NCI-H1105 (cell line): ENCODE measurements at regions not wholly inside any gene's neighbourhood (a gene's known extent, or its start where the extent isn't known, plus 50 kb on each side); places are given as distances from the start of the nearest gene placed in this dataset.
"Not testable (repeated sequence)": the region's sequence is repeated elsewhere in the genome, so short reads cannot be mapped to it uniquely, and the experiment has no call there.

ENCODE experiments used
- DNase-seq: peaks from one replicate; lab custom pipeline; 2025; lab: John Stamatoyannopoulos, UW

DNA sequence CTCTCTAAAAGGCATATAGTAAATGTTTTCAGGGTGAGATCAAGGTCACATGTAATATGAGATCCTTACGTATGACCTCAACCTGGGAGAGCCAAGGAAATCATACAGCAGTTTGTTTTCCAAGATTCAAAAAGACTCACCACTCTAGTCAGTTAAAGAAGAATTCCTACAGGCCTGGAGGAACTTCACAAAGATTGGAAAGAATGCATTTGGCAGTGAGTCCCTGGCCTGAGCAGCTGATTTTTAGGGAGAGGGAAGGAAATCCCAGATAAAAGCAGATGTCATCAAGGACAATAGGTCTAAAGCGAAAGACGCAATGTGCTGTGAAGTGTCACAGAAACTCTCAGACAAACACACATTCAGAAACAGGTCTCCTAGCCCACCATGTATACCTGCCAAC lies 424.0 kb upstream of the ZNF462 start:
- no peak for DNase-seq

DNA sequence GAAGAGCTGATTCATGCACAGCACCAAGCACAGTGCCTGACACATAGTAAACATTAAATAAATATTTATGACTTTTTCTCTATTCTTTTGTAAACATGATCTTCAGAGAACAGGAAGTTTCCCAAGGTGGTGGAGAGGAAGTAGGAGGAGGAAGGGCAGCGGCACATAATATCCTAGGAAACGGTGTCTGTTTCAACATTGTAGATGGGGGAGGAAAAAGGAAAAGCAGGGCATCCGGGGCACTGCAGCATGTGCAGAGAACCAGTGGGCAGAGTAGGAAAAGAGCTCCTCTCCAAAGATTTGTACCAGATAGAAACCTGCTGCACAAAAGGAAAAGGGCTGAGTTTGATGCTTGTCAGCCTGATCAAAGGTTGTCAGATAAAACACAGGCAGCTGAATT lies 421.7 kb upstream of the ZNF462 start:
- DNase-seq: no peak

- no peak for DNase-seq
Measured at GRCh38 chr9:106443520-106443919, 419.4 kb upstream of the ZNF462 start.

DNA sequence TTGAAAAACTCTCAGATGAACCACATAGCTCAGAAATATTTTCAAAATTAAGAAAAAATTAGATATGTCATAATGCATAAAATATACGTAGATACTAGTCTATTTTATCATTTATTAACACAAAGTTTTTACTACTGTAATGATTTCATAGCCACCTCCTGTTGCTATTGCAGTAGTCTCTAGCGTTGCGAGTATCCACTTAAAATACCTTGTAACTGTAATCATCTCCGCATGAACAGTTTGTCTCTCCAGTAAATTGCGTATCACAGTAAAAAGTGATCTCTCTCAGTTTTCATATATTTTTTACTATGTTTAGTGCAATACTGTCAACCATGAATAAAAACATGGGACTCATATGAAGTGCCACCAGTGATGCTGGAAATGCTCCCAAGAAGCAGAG lies 417.9 kb upstream of the ZNF462 start:
- DNase-seq: no peak

GRCh38 chr9:106449336-106449927 lies 413.5 kb upstream of the ZNF462 start:
- no peak for DNase-seq

GRCh38 chr9:106450549-106450948 lies 412.4 kb upstream of the ZNF462 start:
- DNase-seq: no peak

DNA sequence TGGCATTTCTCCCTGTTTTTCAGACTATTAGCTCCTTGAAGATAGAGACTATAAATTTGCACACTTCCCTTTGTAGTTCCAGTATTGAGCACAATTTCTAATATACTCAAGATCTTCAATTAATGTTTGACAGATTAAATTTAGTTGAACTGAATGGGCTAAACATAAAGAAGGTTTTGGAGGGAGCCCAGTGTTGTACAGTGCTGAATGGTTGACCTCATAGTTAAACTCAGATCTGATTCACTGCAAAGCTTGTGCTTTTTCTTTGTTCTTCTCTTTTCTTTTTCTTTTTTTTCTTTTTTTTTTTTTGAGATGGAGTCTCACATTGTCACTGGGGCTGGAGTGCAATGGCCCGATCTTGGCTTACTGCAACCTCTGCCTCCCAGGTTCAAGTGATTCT lies 411.7 kb upstream of the ZNF462 start:
- DNase-seq: no peak

- no peak for DNase-seq
Measured at GRCh38 chr9:106456581-106456980, 406.4 kb upstream of the ZNF462 start.

GRCh38 chr9:106467113-106467864 lies 395.7 kb upstream of the ZNF462 start:
- DNase-seq: no peak

DNA sequence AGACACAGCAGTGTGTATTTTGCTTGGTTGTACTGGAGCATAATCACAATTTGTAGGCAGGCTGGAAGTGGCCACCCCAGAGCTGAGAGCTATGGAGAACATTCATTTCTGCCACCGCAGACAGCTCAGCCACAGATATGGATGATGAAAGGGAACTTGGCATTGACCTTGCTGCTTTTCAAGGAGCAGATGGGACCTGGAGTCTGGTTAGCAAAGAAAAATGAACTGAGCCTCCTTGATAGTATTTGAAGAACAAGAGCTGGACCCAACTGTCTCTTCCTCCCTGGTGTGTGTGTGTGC lies 395.2 kb upstream of the ZNF462 start:
- no peak for DNase-seq

- no peak for DNase-seq
Measured at GRCh38 chr9:106468431-106468830, 394.5 kb upstream of the ZNF462 start.

GRCh38 chr9:106478312-106478711 lies 384.7 kb upstream of the ZNF462 start:
- no peak for DNase-seq

GRCh38 chr9:106478727-106479126 lies 384.2 kb upstream of the ZNF462 start:
- no peak for DNase-seq

DNA sequence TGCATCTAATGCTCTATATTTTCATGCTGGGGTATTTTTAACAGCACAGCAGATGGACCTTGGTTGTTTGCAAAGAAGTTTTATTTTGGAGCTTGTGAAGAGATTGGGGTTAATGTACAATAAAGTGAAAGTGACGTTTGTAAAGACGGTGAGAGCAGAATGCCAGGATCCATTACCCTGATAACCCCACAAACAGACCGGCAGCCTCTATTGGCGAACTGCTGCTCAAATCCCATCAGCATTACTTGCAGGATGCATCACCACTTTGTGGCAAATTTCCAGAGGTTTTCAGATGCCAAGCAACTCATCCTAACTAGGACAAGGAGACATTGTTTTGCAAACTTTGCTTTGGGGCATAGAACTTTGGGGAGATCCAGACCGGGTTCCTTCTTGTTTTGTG lies 383.3 kb upstream of the ZNF462 start:
- no peak for DNase-seq

GRCh38 chr9:106481013-106481609 lies 381.9 kb upstream of the ZNF462 start:
- DNase-seq: no peak

- no peak for DNase-seq
Measured at GRCh38 chr9:106482733-106483132, 380.2 kb upstream of the ZNF462 start.

- no peak for DNase-seq
Measured at GRCh38 chr9:106486685-106487084, 376.3 kb upstream of the ZNF462 start.

GRCh38 chr9:106487266-106487665 lies 375.7 kb upstream of the ZNF462 start:
- no peak for DNase-seq

DNA sequence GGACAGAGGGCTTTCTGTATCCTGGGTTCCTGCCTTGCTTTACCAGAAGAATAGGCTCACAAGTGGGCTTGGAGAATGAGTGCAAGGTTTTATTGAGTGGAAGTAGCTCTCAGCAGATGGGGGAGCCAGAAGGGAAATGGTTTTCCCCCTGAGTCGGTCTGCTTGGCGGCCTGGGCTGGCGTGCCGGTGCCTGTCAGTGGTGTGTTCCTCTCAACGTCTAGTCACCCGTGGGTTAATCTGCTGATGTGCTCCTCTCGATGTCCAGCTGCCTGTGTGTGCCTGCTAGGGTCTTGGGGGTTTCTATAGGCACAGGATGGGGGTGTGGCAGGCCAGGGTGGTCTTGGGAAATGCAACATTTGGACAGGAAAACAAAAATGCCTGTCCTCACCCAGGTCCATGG lies 370.8 kb upstream of the ZNF462 start:
- not testable (repeated sequence) for DNase-seq

- no peak for DNase-seq
Measured at GRCh38 chr9:106500171-106500570, 362.8 kb upstream of the ZNF462 start.

DNA sequence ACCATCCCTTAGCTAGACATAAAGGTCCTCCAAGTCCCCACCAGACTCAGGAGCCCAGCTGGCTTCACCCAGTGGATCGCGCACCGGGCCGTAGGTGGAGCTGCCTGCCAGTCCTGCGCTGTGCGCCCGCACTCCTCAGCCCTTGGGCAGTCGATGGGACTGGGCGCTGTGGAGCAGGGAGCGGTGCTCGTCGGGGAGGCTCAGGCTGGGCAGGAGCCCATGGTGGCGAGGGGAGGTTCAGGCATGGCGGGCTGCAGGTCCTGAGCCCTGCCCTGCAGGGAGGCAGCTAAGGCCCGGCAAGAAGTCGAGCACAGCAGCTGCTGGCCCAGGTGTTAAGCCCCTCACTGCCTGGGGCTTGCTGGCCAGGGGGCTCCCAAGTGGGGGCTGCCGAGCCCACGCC lies 361.8 kb upstream of the ZNF462 start:
- DNase-seq: not testable (repeated sequence)

DNA sequence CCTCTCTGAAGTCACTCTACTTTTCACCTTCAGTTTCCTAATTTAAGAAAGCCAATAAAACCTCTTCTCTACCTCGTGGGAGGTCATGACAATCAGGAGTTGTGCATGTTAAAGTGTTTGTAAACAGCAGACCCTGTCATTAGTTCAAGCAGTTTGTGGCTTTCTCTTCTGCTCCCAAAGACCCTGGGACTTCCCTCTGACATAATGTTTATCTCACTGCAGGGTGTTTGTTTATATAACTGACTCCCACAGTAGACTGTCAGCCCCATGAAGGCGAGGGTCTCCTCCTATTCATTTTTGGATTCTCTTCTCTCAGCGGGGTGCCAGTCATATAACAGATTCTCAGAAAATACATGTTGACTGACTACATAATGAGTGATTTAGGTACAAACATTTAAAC lies 360.0 kb upstream of the ZNF462 start:
- no peak for DNase-seq

- DNase-seq: no peak
Measured at GRCh38 chr9:106503759-106504158, 359.2 kb upstream of the ZNF462 start.

- DNase-seq: no peak
Measured at GRCh38 chr9:106526716-106527204, 336.2 kb upstream of the ZNF462 start.
